Activated naive CD4-positive, alpha-beta T cell treated with Interleukin-2 at 50 U/mL for 16 hours (primary cell): ENCODE measurements at regions not wholly inside any gene's neighbourhood (a gene's known extent, or its start where the extent isn't known, plus 50 kb on each side); places are given as distances from the start of the nearest gene placed in this dataset.
"Not testable (repeated sequence)": the region's sequence is repeated elsewhere in the genome, so short reads cannot be mapped to it uniquely, and the experiment has no call there.

Experiments used
- DNase-seq: peaks from one replicate; pipeline ENCODE4 v3.0.0-alpha.2; 2020

DNA sequence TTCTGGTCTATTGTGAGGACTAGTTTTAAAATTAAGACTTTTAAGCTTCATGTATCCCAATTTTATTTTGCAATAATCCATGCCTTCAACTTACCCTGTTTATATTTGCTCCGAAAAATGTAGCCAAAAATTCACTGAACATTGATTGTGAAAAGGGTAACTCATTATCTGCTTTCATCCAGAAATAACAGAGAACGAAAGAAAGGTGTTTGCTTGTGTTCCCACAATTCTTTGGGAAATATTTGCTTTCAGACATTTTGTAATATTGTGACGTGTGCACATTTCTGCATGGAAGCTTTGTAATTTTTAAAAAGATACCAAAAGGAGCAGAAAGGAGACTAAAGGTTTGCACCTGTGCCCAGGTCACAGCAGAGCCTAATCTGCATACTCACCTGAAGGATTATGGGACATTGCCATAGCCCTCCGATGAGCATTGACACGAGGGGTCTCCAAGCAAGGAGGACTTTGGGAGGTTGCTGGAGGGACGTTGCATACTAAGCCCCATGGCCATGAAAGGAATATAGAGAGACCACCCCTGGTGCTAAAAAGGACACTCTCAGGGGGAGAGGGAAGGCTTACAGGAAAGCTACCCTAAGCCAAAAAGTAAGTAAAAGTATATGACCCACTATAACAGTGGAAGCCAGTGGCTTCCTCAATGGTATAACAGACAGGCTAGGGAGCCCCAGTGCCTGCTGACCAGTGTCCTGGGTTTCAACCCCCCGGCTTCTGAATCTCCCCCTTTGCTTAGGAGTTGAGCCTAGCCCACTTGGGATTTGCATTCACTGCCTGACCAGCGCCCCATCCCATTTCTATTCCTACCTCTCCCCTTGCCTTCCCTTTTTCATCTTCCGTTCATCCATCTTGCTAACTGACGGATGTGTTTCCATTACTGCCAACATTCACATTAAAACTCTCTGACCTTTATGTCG lies 148.6 kb upstream of the ZC3H12A start:
- DNase-seq, result no peak

GRCh38 chr1:37332126-37332525 lies 142.3 kb upstream of the ZC3H12A start:
- no peak for DNase-seq

- DNase-seq, result no peak
Observed at GRCh38 chr1:37338658-37339057, 135.7 kb upstream of the ZC3H12A start.

GRCh38 chr1:37342736-37343135 lies 131.6 kb upstream of the ZC3H12A start:
- no peak for DNase-seq

- DNase-seq, result no peak
Observed at GRCh38 chr1:37347104-37347649, 127.2 kb upstream of the ZC3H12A start.

DNA sequence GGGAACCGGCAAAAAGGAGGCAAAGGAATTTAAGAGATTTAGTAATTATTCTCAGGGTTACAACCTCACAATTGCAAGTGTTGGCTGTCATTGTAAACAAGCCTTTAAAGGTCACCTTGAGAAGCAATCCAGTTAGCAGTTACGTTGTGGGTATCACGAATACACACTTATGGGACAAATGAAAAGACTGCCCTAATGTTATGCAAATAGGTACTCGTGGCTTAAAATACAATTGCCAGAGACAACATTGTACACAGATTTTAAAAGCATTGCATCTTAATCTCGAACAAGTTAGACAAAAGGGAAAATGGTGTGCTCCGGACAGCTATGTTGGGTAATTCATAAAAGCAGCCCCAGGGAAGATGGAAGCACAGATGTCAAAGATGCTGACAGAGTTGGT lies 120.5 kb upstream of the ZC3H12A start:
- no peak for DNase-seq

DNA sequence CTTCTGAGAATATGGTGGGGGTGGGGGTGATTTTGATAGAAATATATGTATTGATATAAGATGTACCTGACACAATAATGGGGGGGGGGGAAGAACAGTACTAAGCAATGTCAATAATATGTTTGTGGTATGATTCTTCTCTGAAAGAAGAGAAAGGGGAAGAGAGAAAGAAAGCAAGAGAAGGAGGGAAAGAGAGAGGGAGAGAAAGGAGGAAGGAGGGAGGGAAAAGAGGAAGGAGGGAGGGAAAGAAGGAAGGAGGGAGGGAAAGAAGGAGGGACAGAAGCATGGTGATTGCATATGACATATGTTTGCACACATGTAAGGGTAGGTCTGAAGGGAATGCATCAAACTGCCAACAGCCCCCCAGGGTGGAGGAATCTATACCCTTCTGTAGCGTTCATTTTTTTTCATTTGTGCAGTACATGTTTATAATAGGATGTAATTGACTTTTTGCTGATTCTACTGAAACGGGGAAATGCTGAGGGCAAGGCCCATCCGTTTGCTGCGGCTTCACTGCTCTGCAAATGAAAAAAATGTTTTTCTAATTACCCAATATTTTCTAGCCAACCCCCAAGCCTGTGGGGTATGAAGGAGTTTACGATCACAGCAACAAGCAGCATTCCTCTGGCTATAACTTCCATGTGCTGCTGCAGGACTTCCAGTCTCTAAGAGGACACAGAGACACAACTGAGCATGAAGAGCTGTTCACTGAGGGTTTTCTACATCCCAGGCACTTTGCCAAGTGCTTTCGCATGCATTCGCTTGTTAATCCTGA lies 119.3 kb upstream of the ZC3H12A start:
- no peak for DNase-seq

GRCh38 chr1:37358992-37359391 lies 115.4 kb upstream of the ZC3H12A start:
- DNase-seq, result no peak

- DNase-seq, result no peak
Observed at GRCh38 chr1:37360011-37360410, 114.4 kb upstream of the ZC3H12A start.

DNA sequence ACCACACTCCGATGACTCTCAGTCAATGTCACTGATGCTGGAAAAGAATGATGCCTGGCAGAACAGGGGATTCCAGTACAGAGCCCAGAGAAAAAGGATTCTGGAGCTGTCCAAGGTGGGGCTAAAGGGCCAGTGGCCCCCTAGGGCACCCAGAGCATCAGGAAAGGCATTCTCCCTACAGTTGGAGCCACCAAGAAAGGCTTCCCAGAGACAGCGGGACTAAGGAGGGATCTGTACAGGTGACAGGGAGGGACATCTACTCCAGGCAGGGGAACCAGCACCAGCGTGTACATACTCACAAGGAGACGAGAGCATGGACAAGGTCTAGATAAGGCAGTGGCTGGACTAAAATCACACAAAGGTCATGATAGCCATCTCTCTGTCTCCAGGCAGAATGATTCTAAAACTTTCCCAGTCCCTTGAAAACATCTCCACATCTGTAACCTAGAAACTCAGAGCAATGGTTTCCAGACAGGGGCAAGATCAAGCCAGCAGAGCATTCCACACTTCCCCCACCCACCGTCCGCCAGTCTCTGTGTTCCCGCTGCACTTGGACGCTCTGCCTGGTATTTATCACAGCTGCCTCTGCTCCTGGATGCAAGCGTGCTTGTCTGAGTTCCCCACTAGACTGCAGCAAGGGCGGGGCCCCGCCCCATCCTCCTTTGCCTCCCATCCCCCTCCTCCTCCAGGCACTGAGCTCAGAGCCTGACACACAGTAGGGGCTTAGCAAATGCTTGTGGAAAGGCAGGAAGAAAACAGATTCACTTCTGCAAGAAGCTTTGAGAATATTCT lies 111.6 kb upstream of the ZC3H12A start:
- no peak for DNase-seq

- DNase-seq, result no peak
Observed at GRCh38 chr1:37363535-37363934, 110.8 kb upstream of the ZC3H12A start.

GRCh38 chr1:37368665-37369315 lies 105.6 kb upstream of the ZC3H12A start:
- DNase-seq, result not testable (repeated sequence)

DNA sequence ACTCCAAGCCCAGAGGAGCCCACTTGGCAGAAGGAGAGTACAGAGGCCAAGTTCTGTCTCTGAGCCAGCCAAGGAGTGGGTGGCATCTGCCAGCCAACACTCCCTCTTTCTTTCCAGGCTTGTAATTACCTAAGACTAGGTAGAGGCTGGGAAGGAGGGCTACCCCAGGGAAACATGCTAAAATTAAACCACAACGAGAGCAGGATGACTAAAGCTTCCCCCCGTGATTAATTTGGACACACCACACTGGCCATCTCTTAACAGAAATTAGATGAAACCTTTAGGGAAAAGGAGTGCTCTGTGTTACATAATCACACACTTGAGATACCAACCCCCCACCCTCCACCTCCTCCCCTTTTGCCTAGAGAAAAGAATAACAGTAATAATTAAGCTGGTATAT lies 102.1 kb upstream of the ZC3H12A start:
- DNase-seq, result no peak

- no peak for DNase-seq
Observed at GRCh38 chr1:37372711-37373110, 101.7 kb upstream of the ZC3H12A start.

DNA sequence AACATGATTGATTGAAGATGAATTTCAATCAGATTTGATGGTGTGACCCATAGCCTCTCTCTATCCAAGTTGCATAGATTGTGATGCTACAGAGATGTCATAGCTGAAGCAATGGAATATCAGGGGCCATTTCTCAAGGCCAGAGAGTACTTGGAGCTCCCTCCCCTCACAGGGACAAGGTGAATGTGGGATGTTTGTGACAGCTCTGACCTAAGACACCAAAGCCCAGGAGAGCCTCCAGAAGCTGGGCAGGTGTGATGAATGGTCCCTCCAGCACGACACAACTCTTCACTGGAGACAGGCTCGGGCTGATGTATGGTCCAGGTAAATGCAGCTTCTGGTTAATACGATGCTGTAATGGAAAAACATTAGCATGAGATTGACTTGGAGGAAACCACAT lies 101.0 kb upstream of the ZC3H12A start:
- no peak for DNase-seq

DNA sequence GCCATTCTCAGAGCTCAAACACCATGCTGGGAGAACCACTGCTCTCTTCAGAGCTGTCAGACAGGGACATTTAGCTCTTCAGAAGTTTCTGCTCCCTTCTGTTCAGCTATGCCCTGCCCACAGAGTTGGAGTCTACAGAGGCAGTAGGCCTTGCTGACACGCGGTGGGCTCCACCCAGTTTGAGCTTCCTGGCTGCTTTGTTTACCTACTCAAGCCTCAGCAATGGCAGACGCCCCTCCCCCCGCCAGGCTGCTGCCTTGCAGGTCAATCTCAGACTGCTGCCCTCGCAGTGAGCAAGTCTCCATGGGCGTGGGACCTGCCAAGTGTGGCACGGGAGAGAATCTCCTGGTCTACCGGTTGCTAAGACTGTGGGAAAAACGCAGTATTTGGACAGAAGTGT lies 93.8 kb upstream of the ZC3H12A start:
- DNase-seq, result not testable (repeated sequence)

- DNase-seq, result no peak
Observed at GRCh38 chr1:37387854-37388253, 86.5 kb upstream of the ZC3H12A start.

DNA sequence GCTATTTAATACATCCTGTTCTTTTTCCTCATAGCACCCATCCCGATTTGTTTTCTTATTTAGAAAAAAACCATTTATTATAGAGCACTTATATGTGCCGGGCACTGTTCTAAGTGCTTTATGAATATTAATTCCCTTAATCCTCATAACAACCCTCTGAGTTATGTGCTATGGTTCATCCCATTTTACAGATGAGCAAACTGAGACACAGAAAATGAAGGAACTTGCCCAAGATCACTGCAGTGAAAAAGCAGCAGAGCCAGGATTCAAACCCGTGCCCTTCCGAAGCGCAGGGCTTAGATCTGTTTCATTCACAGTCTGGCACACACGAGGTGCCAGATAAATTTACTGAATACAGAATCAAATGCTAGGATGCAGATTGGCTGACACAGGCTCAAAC lies 85.1 kb upstream of the ZC3H12A start:
- DNase-seq, result no peak

GRCh38 chr1:37391211-37392011 lies 83.0 kb upstream of the ZC3H12A start:
- no peak for DNase-seq

- no peak for DNase-seq
Observed at GRCh38 chr1:37392051-37392450, 82.3 kb upstream of the ZC3H12A start.
